Esophagus (tissue), 2 donors: ENCODE measurements at regions not wholly inside any gene's neighbourhood (a gene's known extent, or its start where the extent isn't known, plus 50 kb on each side); places are given as distances from the start of the nearest gene placed in this dataset.

Experiments used
- H3K27ac ChIP-seq, 2 donors: one replicate each; pipeline ENCODE4 v1.5.1; 2013; ENCODE audit warnings: low read depth in 2 of 2, mild to moderate bottlenecking in 2 of 2, inconsistent platforms in 1 of 2, low read length in 1 of 2, moderate library complexity in 1 of 2
- H3K27me3 ChIP-seq, 2 donors: one replicate each; pipeline ENCODE4 v1.6.1; 2013; ENCODE audit warnings: low read length in 2 of 2, control low read depth in 1 of 2, mild to moderate bottlenecking in 1 of 2; ENCODE audit not compliant: insufficient read depth in 2 of 2, control insufficient read depth in 1 of 2
- H3K36me3 ChIP-seq, 2 donors: one replicate each; pipeline ENCODE4 v1.6.1; 2013; ENCODE audit warnings: low read length in 1 of 2; ENCODE audit not compliant: control insufficient read depth in 2 of 2, insufficient read depth in 2 of 2
- H3K4me1 ChIP-seq, 2 donors: one replicate each; pipeline ENCODE4 v1.6.1; 2013; ENCODE audit warnings: low read length in 1 of 2; ENCODE audit not compliant: control insufficient read depth in 2 of 2, insufficient read depth in 2 of 2
- H3K4me3 ChIP-seq, 2 donors: one replicate each; pipeline ENCODE4 v1.5.1; 2013; ENCODE audit warnings: low read length in 2 of 2, mild to moderate bottlenecking in 2 of 2, low read depth in 1 of 2, moderate library complexity in 1 of 2
- H3K9me3 ChIP-seq, 2 donors: one replicate each; pipeline ENCODE4 v1.6.1; 2013; ENCODE audit warnings: mild to moderate bottlenecking in 2 of 2, low read depth in 1 of 2, low read length in 1 of 2, moderate library complexity in 1 of 2; ENCODE audit not compliant: control insufficient read depth in 2 of 2, insufficient read depth in 1 of 2
- WGBS, 2 donors: extraction: QIAGEN DNeasy Blood & Tissue Kit; methylation state at CpG; one replicate each; pipeline ENCODE4 v1.1.7; 2013; 5-methylcytosine and 5-hydroxymethylcytosine counted together
- donor health status: healthy with polysubstance abuse.
- donor health status: Bipolar disorder and iron deficiency.

- no peaks in the 10 kb centered on the region for H3K36me3 ChIP-seq
- WGBS, 2 donors = 82 to 89% methylated on average over 4 of the region's 4 CpGs
- H3K9me3 ChIP-seq = peaks cover 0 to 6% of the 10 kb centered on the region in 2 donors
- no peak overlapping the region for H3K27ac ChIP-seq
- peaks cover 0 to 10% of the 10 kb centered on the region in 2 donors for H3K4me1 ChIP-seq
- H3K27me3 ChIP-seq = no peaks in the 10 kb centered on the region
- H3K4me3 ChIP-seq = no peak overlapping the region
Observed at GRCh38 chr20:56762401-56762800, 133.3 kb downstream of the TFAP2C start.

GRCh38 chr20:56762829-56763228, 133.7 kb downstream of the TFAP2C start:
- Histone ChIP-seq H3K9me3 (peaks cover 0 to 6% of the 10 kb centered on the region in 2 donors), H3K27ac (no peak overlapping the region), H3K4me1 (peaks cover 0 to 10% of the 10 kb centered on the region in 2 donors), H3K36me3 (no peaks in the 10 kb centered on the region), H3K4me3 (no peak overlapping the region), H3K27me3 (no peaks in the 10 kb centered on the region)
- 61 to 67% methylated on average over 8 of the region's 8 CpGs for WGBS, 2 donors

- H3K4me3 ChIP-seq = no peak overlapping the region
- H3K4me1 ChIP-seq = peaks cover 0 to 8% of the 10 kb centered on the region in 2 donors
- H3K9me3 ChIP-seq = peaks cover 0 to 6% of the 10 kb centered on the region in 2 donors
- H3K36me3 ChIP-seq = no peaks in the 10 kb centered on the region
- H3K27me3 ChIP-seq = no peaks in the 10 kb centered on the region
- peak overlapping the region in 1 of 2 donors; percentile 74 for H3K27ac ChIP-seq
- WGBS, 2 donors = 75 to 86% methylated on average over 15 of the region's 15 CpGs
Observed at GRCh38 chr20:56764671-56765070, 135.6 kb downstream of the TFAP2C start.

GRCh38 chr20:56765172-56766073, 136.3 kb downstream of the TFAP2C start:
- H3K9me3 ChIP-seq = peaks cover 0 to 3% of the 10 kb centered on the region in 2 donors
- 30 to 47% methylated on average over 12 of the region's 12 CpGs for WGBS, 2 donors
- H3K36me3 ChIP-seq = no peaks in the 10 kb centered on the region
- H3K4me3 ChIP-seq = no peak overlapping the region
- no peaks in the 10 kb centered on the region for H3K27me3 ChIP-seq
- H3K27ac ChIP-seq = peak overlapping the region; percentile 74 to 80
- peaks cover 0 to 6% of the 10 kb centered on the region in 2 donors for H3K4me1 ChIP-seq

- Histone ChIP-seq H3K4me1 (peaks cover 0 to 6% of the 10 kb centered on the region in 2 donors), H3K27me3 (no peaks in the 10 kb centered on the region), H3K36me3 (no peaks in the 10 kb centered on the region), H3K9me3 (peaks cover 0 to 3% of the 10 kb centered on the region in 2 donors), H3K4me3 (no peak overlapping the region), H3K27ac (peak overlapping the region in 1 of 2 donors; percentile 9)
- WGBS, 2 donors = 39 to 49% methylated on average over 3 of the region's 3 CpGs
Observed at GRCh38 chr20:56766528-56766927, 137.4 kb downstream of the TFAP2C start.

GRCh38 chr20:56769921-56770600, 141.0 kb downstream of the TFAP2C start:
- H3K4me3 ChIP-seq = no peak overlapping the region
- H3K27me3 ChIP-seq = no peaks in the 10 kb centered on the region
- 32 to 46% methylated on average over 7 of the region's 7 CpGs for WGBS, 2 donors
- H3K4me1 ChIP-seq = peaks cover 0 to 4% of the 10 kb centered on the region in 2 donors
- H3K27ac ChIP-seq = no peak overlapping the region
- H3K36me3 ChIP-seq = no peaks in the 10 kb centered on the region
- H3K9me3 ChIP-seq = no peaks in the 10 kb centered on the region

GRCh38 chr20:56773749-56774148, 144.6 kb downstream of the TFAP2C start:
- Histone ChIP-seq H3K27me3 (no peaks in the 10 kb centered on the region), H3K36me3 (no peaks in the 10 kb centered on the region), H3K9me3 (no peaks in the 10 kb centered on the region), H3K4me1 (no peaks in the 10 kb centered on the region), H3K4me3 (no peak overlapping the region), H3K27ac (no peak overlapping the region)
- WGBS, 2 donors = 81 to 90% methylated on average over 5 of the region's 5 CpGs

- Histone ChIP-seq H3K9me3 (no peaks in the 10 kb centered on the region), H3K27ac (no peak overlapping the region), H3K4me3 (no peak overlapping the region), H3K27me3 (no peaks in the 10 kb centered on the region), H3K36me3 (no peaks in the 10 kb centered on the region), H3K4me1 (no peaks in the 10 kb centered on the region)
- WGBS, 2 donors = 84 to 96% methylated on average over 5 of the region's 5 CpGs
Observed at GRCh38 chr20:56774873-56775272, 145.8 kb downstream of the TFAP2C start.

- no peaks in the 10 kb centered on the region for H3K36me3 ChIP-seq
- H3K4me3 ChIP-seq = no peak overlapping the region
- H3K27me3 ChIP-seq = no peaks in the 10 kb centered on the region
- H3K27ac ChIP-seq = no peak overlapping the region
- peaks cover 0 to 2% of the 10 kb centered on the region in 2 donors for H3K4me1 ChIP-seq
- WGBS, 2 donors = 68 to 75% methylated on average over 9 of the region's 9 CpGs
- H3K9me3 ChIP-seq = no peaks in the 10 kb centered on the region
Observed at GRCh38 chr20:56776345-56776744, 147.2 kb downstream of the TFAP2C start.
